Spleen (tissue), 7 donors: ENCODE measurements at regions not wholly inside any gene's neighbourhood (a gene's known extent, or its start where the extent isn't known, plus 50 kb on each side); places are given as distances from the start of the nearest gene placed in this dataset.
"Not testable (repeated sequence)": the region's sequence is repeated elsewhere in the genome, so short reads cannot be mapped to it uniquely, and the experiment has no call there.

Experiments used
- CTCF ChIP-seq, 11 experiments: fragments of 200-600 bp in 7 of 11; fragments of 450-650 bp in 4 of 11; sonication (generic) in 4 of 11; IDR thresholded peaks in 8 of 11; conservative IDR thresholded peaks in 3 of 11; 1 replicate in 7 of 11; 2 replicates in 4 of 11; pipeline versions ENCODE4 v1.4.0 to v1.8.0; 2016 to 2021; ENCODE audit warnings: antibody characterized with exemption in 11 of 11, inconsistent platforms in 4 of 11, mild to moderate bottlenecking in 1 of 11
- POLR2AphosphoS5 ChIP-seq, 3 donors: sonication (generic); formaldehyde crosslinking; IDR thresholded peaks; one replicate each; pipeline ENCODE4 v1.5.1; 2017; ENCODE audit warnings: antibody characterized with exemption in 3 of 3
- donor health status: DM: no; HTN: no; CAD: no; lungs with moderate emphysema.
- donor health status: DM: no; HTN: no; CAD: no.
- donor health status: DM: no; HTN: no; CAD: no.

GRCh38 chr18:1785980-1786379, 785.3 kb downstream of the METTL4 start:
- not testable (repeated sequence) for TF ChIP-seq CTCF (IDR thresholded peaks at IDR 0.05 in 8 of 11, conservative IDR thresholded peaks at IDR 0.05 in 3 of 11); POLR2AphosphoS5 (IDR thresholded peaks at IDR 0.05)
